GM18873 (cell line): ENCODE measurements at regions not wholly inside any gene's neighbourhood (a gene's known extent, or its start where the extent isn't known, plus 50 kb on each side); places are given as distances from the start of the nearest gene placed in this dataset.

Experiments
- ATAC-seq: cut with Tn5 transposase; IDR thresholded peaks from one replicate; pipeline ENCODE4 v1.9.1; 2021; ENCODE audit warnings: mild to moderate bottlenecking, moderate library complexity, moderate number of reproducible peaks; ENCODE audit not compliant: unreplicated experiment, low FRiP score

DNA sequence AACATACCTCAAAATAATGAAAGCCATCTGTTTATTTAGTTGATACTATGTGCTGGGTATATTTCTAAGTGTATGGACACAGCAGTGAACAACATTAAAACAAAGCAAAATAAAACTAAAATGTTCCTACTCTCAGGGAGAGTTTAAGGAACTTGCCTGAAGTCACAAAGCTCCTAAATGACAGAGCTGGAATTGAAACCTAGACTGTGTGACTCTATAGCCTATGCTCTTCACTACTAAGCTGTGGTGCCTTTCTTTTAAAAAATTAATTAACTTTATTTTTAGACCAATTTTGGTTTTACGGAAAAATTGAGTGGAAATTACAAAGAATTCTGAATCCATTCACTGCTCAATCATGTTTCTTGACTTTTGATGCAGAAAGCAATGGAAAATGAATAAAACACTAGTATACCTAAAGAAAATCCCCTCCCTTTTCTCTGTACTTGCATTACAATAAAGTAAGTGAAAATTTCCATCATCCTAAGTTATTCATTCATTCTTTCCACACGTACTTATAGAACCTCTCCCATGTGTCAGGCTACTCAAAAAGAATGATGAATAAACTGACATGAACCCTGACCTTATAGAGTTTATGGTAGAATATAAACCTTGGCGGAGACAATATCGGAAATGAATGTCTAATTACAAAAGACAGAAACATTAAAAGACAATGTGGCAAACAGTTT lies 189.8 kb upstream of the RBMS3 start:
- ATAC-seq = no peak

DNA sequence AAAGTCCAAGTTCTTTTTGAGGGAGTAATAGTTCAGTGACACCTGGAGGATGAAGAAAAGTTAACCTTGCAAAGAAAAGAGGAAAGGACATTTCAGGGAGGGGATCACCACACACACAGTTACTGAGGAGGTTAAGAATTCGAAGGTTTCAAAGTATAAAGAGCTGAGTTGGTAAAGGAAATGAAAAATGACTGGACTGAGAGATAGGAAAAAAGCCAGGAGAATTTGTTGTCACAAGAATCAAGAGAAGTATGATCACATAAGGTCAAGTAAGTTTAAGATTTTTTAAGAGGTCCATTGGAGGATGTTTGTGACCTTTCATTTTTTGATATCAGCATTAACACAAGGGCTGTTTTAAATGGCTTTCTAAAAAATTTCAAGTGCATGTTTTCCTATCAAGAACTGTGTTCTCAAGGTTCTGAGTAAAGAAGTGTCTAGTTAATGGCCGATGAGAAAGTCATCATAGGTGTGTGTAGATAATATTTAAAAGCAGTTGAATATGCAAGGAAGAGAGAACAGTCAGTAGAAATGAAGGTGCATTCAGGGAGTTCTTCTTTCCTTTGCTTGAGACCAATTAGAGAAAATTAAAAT lies 189.2 kb upstream of the RBMS3 start:
- ATAC-seq = no peak

DNA sequence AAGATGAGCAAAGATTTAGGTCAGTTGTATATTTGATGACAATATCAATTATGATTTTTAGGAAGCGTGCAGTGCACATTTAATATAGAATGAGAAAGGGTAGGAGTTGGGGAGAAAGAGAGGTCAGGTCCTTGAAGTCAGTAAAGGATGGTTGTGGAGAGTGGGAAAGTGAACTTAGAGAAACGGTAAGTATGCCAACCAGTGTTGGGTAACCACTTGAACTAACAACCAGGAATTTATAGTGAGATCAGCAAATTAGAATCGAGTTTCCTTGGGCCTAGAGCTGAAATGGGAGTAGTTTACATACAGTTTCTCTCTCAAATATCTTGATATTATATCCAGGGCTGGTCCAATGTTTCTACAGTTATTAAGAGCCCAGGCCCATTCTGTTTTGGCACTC lies 188.5 kb upstream of the RBMS3 start:
- ATAC-seq = no peak

DNA sequence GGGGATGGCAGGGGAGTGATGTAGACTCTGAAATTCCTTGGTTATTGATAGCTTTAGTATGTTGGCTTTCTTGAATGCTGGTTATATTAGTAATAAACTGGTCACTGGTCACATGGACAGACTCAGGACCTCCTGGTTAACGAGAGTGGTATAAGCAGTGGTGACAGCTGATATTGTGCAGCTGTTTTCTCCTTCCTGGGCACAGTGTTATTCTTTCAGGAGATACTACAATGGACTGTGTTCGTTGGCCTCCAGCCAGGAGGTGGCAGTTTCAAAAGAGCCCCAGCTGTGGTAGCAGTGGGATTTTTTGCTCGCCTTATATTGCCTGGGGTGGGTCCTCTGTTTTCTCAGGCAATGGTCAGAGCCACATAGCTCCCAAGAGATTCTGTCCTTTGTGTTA lies 181.6 kb upstream of the RBMS3 start:
- no peak for ATAC-seq

DNA sequence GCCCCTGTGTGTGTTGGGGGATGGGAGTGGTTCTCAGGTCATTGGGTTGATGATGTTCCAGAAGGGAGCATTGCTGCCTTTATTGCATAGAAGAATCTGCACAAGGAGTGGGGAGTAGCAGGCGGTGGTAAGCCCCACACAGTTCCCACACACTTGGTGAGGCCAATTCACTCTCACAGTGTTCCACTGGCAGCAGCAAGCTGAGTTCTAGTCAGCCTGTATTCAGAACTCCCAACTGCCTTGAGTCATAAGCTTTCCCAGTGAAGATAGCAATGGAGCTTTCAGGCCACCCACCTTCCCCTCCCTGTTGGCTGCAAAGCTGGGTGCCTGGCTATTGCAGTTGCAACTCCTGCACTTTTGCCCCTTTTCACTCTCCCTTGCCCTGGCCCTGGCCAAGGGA lies 181.1 kb upstream of the RBMS3 start:
- no peak for ATAC-seq

DNA sequence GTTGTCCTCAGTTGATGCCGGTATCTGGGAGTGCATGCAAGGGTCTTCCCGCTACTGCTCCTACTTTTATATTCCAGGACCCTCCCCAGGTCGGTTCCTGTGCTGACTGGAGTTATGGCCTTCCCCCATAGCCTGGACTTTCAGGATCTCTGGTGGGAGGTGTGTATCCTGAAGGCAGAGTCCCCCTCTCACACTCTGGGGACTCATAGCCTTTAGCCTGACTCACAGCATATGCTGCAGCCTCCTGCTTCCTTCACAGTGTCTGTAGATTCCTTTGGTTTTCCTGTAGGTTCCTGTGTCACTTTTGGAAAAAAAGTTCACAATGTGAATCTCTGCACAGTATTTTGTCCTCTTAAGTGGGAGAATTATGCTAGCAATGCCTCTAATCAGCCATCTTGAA lies 180.6 kb upstream of the RBMS3 start:
- no peak for ATAC-seq

DNA sequence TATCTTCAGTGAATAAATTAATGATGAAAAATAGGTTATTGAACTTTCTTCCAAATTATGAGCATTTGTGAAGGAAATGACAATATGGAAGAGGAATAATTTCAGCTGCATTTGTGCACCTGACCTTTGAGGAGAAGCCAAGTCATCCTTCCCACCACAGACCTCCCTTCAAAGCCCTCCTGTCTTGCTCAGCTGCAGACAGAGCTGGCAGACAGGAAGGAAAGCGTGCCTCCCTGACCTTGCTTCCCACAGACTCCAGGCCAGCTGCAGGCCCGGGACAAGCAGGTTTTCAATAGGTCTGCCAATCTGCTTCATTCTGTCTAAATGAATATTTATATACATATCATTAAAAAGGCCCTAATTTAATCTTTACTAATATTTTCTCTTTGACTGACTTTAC lies 152.9 kb upstream of the RBMS3 start:
- ATAC-seq = no peak

DNA sequence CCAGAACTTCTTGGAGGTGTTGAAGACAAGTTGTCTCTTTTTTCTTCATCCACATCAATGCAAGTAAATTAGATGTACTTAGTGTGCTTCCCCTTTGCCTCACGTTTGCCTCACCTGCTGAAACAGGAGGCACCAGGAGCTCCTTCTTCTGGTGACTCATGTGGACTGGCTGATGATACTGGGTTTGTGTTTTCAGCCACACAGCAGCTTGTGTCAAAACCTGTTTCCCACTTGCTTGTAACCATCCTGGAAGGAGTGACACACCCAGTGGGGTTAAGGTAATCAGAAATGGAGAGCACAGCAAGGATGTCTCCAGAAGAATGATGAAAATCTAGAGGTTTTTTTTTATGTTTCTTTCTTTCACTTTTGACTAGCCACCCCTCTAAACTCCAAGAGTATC lies 143.3 kb upstream of the RBMS3 start:
- ATAC-seq = no peak

DNA sequence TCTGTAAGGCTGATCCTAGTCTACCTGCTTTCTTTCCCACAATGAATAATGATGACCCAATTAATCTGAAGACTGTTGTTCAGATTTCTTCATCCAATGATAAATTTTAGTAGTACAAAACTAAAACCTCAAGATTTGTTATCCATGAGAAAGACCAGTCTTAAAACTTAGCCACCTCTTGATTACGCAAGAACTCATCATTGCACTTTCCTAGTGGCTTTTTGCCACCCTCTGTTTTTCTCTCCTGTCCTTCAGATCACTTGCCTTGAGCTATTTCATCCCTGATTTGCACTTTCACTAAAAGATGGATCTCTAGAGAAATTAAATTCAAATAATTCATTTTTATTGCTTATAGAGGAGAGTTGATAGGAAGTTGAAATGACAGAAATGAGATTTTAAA lies 142.7 kb upstream of the RBMS3 start:
- no peak for ATAC-seq

DNA sequence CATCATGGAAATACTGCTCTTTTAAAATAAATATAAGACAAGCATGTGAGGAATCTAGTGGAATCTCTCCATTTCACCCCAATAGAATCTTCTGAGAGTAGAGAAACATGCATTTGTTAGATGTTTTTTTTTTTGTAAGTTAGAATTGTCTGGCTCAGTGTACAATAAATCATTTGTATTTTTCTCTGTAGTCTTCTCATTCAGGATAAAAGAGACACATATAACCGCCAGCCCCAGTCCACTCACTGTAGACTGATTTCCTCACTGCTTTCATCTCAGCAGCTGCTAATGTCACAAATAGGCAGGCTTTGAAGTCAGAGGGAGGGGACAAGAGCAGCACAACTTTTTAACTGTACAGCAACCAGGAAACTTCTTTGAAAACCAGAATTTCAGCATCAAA lies 140.2 kb upstream of the RBMS3 start:
- ATAC-seq = no peak

DNA sequence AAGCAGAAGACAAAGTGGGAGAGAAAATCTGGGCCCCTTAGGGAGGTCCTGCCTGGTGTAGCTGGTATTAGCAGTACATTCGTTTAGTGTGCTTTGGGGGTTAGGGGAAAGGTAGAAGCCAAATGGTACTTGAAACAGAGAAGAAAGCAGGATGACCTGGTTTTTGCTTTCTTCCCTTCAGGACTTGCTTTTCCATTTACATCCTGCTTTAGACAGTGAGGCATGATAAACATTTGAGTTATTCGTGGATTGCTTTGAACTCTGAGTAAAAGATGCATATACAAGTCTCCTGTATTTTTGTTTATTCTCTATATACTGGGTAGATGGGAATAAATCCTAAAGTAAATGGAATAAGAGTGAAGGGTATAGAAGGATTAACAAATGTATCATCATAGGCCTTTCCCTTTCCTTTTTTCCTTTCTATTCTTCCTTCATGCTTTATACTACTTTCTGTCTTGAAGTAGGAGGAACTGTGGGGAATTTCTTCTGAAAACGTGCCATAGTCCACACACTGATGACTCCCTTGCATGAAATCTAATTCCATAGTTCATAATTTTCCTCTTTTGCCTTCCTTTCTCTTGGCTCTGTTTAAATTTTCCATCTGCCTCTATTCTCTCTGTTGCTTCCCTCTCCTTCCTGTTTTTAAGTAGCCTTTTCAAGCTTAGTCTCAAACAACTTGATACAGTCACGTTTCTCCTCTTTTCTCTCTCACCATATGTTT lies 139.5 kb upstream of the RBMS3 start:
- ATAC-seq = no peak

DNA sequence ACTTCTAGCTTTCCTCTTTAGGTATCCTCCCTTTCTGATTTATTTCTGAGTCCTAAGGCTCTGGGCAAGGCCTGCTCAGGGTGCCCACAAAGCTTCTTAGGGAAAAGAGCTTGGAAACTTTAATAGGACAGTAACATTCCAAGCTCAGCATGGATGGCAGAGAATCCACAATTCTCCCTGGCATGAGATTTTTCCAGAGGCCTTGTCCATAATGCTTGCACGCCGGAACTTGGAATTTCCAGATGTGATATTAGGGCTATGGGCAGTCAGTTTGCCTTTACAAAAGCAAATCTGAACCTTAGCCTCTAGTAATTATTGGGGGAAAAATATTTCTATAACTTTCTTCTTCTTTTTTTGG lies 139.0 kb upstream of the RBMS3 start:
- no peak for ATAC-seq

DNA sequence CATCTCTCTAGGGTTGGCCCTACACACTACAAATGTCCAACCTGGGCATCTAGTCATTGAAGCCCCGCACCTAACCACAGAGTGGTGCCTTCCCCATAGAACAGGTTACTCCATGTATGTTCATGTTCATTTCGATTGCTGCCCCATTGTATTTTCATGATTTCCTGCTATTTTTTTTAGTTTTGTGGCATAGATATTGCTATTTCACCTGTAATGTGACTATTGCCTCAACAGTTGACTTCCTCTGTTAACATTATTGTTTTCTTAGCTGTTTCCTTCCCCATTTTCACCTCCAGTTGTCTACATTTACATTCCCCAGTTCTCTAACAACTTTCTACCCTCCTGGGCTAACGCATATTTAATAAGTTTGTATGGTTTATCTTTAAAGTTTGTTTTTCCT lies 137.7 kb upstream of the RBMS3 start:
- no peak for ATAC-seq

DNA sequence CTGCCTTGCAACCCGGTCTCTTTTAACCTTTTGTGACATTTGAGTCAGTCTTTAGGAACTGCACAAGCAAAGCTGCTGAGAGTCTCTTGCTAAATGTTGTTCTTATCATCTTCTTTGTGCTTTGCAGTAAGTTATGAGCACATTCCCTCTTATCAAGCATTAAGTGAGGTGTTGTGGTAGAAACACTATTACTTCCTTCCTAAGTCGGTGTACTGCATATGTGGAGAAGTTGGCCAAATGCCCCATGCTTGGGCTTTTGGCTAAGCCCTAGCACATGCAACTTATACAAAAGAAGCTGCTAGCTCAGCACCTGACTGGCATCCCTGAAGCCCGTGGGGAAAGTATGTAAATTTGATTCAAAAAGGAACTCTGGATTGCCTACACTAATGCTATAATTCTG lies 136.5 kb upstream of the RBMS3 start:
- ATAC-seq = no peak

DNA sequence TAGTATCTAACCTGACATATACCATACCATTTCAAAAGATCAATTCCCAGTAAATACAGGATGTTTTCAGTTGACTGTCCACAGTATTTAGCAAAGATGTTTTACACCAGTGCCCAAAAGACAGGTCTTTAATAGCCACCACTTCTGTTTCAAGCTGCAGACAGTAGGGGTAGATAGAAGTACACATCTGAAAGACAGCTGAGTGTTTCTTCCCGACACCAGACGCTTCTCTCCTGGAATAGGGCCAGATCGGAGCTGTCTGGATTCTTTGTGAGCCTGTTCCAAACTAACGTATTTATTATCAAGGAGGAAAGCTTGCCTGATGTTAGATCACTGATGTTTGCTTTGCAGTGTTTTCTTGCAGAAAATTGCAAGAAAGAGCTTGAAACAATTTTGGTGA lies 136.1 kb upstream of the RBMS3 start:
- ATAC-seq = no peak

DNA sequence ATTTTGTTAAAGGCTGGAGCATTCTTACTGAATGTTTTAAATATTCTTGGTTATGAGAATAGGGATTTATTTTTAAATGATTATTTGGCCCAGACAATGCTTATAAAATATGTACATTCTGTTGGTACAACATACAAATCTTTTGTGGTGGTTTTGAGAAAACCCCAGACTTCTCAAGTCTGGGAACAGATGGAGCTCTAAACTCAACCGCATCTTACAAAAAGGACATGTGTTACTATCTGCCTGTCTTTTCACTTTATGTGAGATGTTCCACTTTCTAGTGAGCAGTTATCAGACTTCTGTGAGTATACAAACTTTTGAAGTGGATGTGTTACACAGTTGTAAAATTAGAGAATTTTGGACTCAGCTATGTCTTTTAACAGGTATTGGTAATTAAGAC lies 135.5 kb upstream of the RBMS3 start:
- no peak for ATAC-seq

DNA sequence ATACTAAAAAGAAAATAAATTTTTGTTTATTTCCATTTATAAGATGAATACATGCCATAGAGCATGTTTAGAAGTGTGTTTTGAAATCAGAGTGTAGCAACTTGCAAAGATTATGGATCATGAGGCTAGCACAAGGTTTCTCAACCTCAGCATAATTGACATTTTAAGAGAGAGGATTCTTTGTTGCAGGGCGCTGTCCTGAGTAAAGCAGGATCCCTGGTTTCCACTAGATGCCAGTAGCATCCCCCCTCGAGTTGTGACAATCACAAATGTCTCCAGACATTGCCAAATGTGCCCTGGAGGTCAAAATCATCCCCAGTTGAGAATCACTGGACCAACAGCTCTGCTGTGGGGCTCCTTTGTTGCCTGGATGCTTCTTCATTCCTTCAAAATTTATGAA lies 128.5 kb upstream of the RBMS3 start:
- ATAC-seq = no peak

DNA sequence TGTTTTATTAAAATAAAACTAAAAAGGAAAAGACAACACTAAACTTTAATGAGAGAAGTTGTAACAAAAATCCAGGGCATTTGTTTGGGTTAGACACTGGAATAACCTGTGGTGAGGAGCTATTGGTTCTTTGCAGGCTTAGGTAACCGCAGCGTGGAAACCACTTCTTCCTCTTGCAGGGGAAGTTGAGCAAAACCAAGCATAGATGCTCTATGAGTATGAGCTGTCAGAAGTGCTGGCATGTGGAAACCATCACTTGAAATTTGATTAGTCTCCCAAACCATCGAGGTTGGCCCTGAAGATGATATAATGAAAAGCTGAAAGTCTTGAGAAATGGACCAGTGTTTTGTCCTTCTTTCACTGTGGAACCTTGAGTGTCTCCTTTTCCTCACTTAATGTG lies 127.1 kb upstream of the RBMS3 start:
- no peak for ATAC-seq

DNA sequence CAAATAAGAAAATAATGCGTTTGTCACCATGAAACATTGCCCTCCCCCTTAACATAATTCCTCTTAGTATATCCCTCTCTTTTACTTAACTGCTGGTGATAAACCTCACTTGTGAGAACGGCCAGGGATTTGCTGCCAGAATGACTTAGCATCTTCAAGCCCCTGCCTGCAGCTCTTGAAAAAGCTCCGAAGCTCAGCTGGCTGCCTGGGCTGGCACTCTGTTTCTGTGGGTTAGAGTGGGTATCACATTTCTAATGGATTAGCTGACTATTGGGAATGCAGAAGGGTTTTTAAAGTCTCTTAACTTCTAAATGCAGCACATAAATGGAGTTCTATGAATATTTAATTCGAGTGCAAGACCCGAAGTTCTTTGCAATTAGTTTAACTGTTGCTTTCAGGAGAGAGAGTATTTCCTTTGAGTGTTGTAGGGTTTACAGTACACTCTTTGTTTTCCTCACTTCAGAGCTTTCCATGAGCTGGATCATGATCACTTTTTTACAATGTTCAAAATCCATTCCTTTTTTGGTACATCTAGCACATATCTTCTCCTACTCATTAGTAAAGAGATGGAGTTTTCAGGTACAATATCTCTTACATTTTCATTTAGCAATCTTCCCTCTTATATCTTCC lies 124.7 kb upstream of the RBMS3 start:
- ATAC-seq = no peak

DNA sequence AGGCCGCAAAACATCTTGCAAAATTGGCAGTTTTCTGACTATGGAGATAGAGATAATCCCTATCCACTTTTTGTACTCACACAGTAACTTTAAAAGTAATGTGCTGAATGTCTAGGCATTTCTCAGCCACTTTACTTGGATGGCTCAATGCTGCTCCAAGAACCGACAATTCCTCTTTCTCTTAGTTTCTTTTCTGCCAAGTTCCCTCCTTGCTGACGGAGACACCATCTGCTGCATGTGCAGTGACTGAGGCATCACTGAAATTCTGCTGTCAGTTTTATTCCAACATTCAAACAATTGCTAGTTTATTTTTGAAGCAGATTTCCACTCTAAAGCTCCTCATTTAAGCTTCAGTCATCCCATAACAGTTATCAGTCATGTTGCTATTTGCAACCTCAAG lies 116.0 kb upstream of the RBMS3 start:
- ATAC-seq = no peak

DNA sequence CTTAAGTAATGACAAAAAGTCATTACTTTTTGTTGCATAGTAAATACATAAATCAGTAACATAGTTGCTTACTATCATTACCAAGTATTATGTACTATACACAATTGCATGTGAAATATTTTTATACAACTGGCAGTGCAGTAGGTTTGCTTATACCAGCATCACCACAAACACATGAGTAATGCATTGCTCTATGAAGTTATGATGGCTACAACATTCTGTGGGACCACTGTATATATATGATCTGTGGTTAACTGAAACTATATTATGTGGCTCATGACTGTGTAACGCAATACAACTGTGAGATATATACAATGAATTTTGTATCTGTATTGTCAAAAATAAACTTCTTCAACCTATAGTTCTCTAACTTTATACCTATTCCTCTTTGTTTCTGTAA lies 113.7 kb upstream of the RBMS3 start:
- no peak for ATAC-seq

DNA sequence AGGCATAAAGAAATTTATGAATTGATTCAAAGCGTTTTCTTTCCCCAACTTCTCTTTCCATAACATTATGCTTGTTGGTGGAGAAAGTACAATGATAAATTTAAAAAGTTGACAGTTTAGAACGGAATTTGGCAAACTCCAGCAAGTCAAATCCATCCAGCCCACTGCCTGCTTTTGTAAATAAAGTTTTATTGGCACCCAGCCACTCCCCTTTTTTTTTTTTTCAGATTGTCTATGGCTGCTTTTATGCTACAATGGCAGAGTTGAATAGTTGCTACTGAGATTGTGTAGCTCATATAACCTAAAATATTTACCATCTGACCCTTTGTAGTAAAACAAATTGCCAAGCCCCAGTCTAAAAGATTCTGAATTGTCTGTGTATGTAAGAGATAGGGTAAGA lies 112.8 kb upstream of the RBMS3 start:
- ATAC-seq = no peak
